Raji (cell line): ENCODE measurements at regions not wholly inside any gene's neighbourhood (a gene's known extent, or its start where the extent isn't known, plus 50 kb on each side); places are given as distances from the start of the nearest gene placed in this dataset.

ENCODE experiments used
- POLR2A ChIP-seq: IDR thresholded peaks from 2 replicates; pipeline ENCODE4 v1.6.1; 2011; ENCODE audit warnings: low read depth, low read length, control low read depth; ENCODE audit not compliant: insufficient read depth

- no peak for TF ChIP-seq POLR2A
Observed at GRCh38 chr5:27158171-27158570, 119.8 kb upstream of the CDH9 start.

- no peak for TF ChIP-seq POLR2A
Observed at GRCh38 chr5:27144456-27144855, 106.1 kb upstream of the CDH9 start.

- TF ChIP-seq POLR2A = no peak
Observed at GRCh38 chr5:27140831-27141230, 102.4 kb upstream of the CDH9 start.

- no peak for TF ChIP-seq POLR2A
Observed at GRCh38 chr5:27130587-27130986, 92.2 kb upstream of the CDH9 start.

- TF ChIP-seq POLR2A = no peak
Observed at GRCh38 chr5:27129926-27130325, 91.5 kb upstream of the CDH9 start.

GRCh38 chr5:27125856-27126255 is 87.5 kb upstream of the CDH9 start:
- no peak for TF ChIP-seq POLR2A

GRCh38 chr5:27124590-27124989 is 86.2 kb upstream of the CDH9 start:
- TF ChIP-seq POLR2A = no peak

GRCh38 chr5:27103486-27103885 is 65.1 kb upstream of the CDH9 start:
- no peak for TF ChIP-seq POLR2A

- TF ChIP-seq POLR2A = no peak
Observed at GRCh38 chr5:27093279-27093678, 54.9 kb upstream of the CDH9 start.

- TF ChIP-seq POLR2A = no peak
Observed at GRCh38 chr5:27091858-27092257, 53.5 kb upstream of the CDH9 start.
